GM21423 (cell line): ENCODE measurements at regions not wholly inside any gene's neighbourhood (a gene's known extent, or its start where the extent isn't known, plus 50 kb on each side); places are given as distances from the start of the nearest gene placed in this dataset.
"Not testable (repeated sequence)": the region's sequence is repeated elsewhere in the genome, so short reads cannot be mapped to it uniquely, and the experiment has no call there.

ENCODE experiments used
- ATAC-seq: cut with Tn5 transposase; IDR thresholded peaks from one replicate; pipeline ENCODE4 v1.9.1; 2021; ENCODE audit warnings: mild to moderate bottlenecking, moderate library complexity; ENCODE audit not compliant: unreplicated experiment

DNA sequence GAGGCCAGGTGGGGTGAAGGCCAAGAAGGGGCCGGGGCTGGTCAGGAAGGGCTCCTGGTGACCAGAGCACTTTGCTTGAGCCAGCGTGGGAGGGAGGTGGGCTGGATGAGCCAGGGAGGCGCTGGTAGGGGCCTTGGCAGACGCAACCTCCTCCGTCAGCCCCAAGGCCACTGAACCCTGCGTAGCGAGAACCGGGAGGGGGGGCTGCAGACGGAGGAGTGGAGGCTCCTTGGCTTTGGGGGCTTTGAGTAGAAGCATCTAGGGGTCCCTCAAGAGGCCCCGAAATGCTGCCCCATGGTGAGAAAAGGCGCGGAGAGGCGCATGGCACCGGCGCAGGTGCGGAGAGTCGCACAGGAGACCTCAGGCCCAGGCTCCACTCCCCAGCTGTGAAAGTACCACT, 1888.0 kb upstream of the CDH9 start:
- no peak for ATAC-seq

- no peak for ATAC-seq
These were observed 1879.2 kb upstream of the CDH9 start for GRCh38 chr5:28917631-28918030.

DNA sequence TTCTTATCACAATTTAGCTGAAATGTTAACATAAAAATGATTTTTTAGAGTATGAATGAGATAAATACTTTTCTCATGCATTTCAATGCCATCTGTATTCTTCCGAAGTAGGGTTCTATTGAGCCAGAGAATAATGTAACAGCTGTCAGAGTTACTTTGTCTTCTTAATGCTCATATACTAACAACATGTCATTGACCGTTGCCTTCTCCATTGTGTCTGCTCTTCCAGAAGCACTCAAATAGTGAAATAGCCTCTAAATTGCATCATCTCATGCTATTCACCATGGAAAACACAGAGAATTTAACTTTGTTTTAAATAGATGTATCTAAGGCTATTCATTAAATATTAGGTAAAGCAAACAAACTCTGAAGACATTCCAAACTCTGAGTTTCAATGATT, 1875.9 kb upstream of the CDH9 start:
- ATAC-seq: no peak

DNA sequence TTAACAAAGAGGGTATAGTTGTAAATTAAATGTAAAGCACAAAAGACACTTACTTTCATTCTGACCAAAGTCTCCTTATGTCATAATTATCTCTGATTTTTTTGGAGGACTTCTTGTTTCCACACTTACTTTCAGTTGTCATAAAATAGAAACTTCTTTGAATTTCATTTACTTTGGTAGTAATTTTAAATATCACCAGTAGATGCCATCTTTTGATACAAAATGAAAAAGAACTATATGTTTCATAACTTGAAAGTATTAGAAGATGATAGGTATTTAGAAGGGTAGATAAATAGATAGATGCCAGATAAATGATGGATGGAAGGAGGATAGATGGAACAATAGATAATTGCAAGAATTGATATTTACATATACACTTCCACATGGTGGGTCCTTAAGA, 1865.3 kb upstream of the CDH9 start:
- ATAC-seq: no peak

GRCh38 chr5:28896949-28897348, 1858.6 kb upstream of the CDH9 start:
- no peak for ATAC-seq

DNA sequence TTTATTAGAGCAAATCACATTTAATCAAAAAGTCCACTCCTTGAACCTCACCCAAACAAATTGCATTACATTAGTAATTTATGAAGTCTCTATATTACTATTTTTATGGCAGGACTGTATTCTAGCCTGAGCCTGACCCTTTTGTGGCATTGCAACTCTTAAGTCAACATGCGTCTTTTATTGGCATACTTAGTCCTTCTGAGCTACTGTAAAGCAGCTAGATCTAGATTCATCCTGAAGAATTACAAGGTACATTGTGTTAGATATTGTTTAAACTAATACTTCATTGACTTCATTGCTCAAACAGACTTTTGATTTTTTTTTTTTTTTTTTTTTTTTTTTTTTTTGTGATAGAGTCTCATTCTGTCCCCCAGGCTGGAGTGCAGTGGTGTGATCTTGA, 1842.5 kb upstream of the CDH9 start:
- no peak for ATAC-seq

DNA sequence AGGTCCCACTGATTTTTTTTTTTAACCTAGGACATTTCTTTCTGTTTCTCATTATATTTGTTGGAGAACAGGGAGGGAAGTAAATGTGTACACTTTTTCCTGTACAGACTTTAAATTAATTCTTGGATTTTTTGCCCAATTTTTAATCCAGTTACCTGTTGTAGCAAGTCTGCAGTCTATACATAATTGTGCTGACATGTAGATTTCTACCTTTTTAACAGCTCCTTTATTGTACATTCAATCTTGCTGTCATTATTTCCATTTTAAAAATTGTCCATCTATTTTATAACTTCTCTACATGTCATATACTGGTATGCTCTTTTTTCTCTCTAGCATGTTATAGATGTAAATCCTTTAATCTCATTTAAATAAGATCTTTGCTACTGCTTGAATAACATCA, 1838.7 kb upstream of the CDH9 start:
- no peak for ATAC-seq

- ATAC-seq: no peak
These were observed 1825.6 kb upstream of the CDH9 start for GRCh38 chr5:28864006-28864405.

DNA sequence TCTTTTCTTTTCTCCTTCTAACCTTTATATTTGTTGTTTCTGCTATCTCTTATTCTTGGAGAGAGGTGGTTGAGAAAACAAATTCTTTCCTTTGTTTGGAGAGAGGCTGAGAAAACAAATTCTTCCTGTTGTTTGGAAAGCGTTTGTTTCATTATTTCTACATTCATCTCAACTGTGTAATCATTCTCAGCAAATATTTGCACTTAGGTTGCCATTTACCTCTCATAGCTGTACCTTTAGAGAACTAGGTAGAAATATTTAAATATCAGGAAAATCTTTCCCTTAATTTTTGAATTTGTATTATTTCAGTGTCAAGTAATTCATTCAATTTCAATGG, 1824.4 kb upstream of the CDH9 start:
- ATAC-seq: no peak

DNA sequence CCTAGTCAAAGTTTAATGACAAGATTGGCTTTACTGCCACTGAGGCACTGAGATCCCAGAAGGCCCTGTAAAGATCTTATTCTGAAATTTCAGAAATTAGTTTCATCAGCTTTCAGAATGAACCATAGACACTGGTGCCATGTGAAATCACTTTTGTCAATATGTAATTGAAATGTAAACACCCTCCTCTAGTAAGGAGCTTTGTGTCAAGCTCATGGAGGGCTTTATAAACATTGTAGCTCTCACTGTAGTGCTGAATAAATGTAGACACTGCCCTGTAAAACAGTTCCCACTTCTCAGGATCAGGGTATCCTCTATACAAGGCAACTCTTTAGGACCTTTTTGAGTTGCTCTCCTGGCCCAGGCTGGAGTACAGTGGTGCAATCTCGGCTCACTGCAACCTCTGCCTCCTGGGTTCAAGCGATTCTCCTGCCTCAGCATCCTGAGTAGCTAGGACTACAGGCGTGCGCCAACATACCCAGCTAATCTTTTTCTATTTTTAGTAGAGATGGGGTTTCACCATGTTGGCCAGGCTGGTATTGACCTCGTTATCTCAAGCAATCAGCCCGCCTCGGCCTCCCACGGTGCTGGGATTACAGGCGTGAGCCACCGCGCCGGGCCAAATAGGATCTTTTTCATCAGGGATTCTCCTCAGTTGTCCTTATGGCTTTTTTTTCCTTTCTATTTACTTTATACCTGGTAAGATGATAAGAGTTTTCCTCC, 1823.9 kb upstream of the CDH9 start:
- no peak for ATAC-seq

GRCh38 chr5:28855626-28856025, 1817.2 kb upstream of the CDH9 start:
- ATAC-seq: no peak

- no peak for ATAC-seq
These were observed 1812.0 kb upstream of the CDH9 start for GRCh38 chr5:28850320-28850921.

DNA sequence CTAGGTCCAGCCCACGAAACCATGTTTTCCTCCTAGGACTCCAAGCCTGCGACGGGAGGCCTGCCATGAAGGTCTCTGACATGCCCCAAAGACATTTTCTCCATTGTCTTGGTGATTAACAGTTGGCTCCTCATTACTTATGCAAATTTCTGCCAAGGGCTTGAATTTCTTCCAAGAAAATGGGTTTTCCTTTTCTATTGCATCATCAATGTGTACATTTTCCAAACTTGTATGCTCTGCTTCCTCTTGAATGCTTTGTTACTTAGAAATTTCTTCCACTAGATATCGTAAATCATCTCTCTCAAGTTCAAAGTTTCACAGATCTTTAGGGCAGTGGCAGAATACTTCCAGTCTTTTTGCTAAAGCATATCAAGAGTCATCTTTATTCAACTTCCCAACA, 1792.7 kb upstream of the CDH9 start:
- no peak for ATAC-seq

DNA sequence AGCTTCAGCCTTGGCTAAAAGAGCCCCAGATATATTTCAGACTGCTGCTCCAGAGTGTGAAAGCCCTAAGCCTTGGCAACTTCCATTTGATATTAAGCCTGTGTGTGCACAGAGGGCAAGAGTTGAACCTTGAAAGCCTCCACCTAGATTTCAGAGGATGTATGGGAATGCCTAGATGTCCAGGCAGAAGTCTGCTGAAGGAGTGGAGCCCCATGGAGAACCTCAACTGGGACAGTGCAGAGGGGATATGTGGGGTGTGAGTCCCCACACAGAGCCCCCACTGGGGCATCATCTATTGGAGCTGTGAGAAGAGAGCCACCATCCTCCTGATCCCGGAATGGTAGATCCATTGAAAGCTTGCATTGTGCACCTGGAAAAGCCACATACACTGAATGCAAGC, 1784.8 kb upstream of the CDH9 start:
- no peak for ATAC-seq

GRCh38 chr5:28822071-28822470, 1783.7 kb upstream of the CDH9 start:
- no peak for ATAC-seq

- ATAC-seq: no peak
These were observed 1772.4 kb upstream of the CDH9 start for GRCh38 chr5:28810751-28811136.

DNA sequence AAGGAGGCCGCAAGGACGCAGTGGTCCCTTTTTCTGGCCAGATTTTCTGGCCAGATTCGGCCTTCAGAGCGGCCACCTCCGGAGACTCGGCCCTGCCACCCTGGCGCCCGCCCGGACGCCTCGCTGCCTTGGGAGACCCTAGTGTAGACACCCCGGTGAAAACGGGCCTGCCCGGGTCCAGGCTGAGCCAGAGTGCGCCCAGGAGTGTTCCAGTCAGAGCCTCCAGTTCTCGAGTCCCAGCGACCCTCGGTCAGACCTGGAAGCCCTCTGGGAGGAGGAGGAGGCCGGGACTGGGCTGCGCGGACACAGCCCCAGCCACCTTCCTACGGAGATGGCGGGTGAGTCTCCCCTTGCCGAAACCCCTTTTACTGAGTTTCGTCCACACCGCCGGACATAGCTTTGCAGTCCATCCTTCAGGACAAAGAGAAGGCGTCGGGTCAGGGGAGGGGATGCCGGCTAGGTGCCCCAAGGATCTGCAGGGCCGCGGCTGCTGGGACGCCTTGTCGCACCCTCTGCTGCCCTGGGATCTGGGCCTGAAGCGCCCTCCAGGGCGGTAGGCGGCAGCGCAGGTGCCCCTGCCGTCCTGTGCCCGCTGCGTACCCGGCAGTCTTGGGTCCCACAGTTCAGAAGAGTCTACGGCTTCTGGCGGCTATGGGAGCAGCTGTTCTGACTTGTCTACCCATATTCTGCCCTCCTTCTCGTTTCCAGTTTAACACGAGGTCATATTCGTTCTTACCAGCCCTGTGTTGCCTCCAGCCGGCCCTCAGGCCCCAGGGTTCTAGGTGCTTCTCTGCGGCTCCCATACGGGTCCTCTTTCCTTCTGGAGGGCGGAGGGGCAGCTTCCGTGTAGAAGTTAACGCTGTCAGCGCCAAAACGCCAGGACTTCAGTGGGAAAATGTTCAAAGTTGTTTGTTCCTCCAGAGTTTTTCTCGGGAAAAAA, 1771.7 kb upstream of the CDH9 start:
- no peak for ATAC-seq

DNA sequence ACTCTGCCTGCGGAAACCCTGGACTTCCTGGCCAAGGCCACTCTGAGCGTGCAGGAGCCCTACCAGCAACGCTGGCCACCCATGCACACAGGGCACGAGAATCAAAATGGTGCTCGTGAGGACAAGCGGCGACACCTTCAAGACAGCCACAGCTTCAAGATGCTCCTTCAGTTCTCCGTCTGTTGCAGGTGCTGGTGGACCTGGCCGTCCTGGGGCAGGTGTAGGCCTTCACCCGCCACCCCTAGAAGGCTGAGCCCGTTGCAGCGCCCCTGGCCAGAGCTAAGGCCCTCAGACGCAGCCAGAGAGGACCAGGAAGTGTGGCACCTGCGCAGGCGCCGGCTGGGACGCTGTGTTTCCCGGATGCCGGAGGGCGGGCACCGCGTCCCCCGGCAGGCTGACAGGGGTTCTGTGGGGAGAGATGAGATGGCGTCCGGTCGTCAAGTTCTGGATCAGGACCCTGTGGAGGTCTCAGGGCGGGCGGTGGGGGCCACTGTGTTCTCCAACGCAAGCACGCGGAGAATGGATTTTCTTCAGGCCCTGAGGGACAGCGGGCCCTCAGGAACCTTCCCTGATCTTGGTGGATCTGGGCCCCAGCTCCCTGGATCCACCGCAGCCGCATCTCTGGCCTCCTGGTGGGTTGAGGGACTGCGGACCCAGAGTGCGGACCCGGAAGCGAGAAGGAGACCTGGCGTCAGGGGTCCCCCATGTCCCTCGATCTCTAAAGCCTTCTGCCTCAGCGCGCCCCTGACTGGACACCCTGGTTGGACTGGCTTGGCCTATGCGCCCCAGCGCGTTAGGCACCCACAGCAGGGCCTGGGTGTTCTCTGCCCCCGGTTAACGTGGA, 1770.8 kb upstream of the CDH9 start:
- ATAC-seq: no peak

- ATAC-seq: no peak
These were observed 1768.9 kb upstream of the CDH9 start for GRCh38 chr5:28807195-28807729.

GRCh38 chr5:28799035-28799434, 1760.6 kb upstream of the CDH9 start:
- ATAC-seq: not testable (repeated sequence)

DNA sequence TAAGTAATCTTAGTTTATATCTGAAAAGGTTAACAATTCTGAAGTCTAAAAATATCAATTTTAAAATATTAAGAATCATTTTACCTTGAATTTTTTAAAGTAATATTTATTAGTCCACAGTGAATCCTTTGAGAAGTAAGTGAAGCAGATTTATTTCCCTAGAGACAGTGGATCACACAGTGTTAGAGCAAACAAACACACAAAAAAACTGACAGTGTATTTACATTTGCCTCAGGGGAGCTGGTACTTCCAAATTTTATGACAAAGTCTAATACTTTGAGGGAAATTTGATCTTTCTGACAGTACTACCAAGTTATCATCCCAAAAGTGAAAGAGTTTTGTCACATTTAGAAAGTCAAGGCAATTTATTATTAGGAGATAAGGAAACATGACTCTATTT, 1750.6 kb upstream of the CDH9 start:
- ATAC-seq: no peak
